Activated T-helper 17 cell treated with anti-CD3 and anti-CD28 coated beads, Interleukin-2, amount 50 U/mL, for 72 hours (primary cell): ENCODE measurements at regions not wholly inside any gene's neighbourhood (a gene's known extent, or its start where the extent isn't known, plus 50 kb on each side); places are given as distances from the start of the nearest gene placed in this dataset.

ENCODE experiments used
- ATAC-seq: fragments of 150-1000 bp; cut with Tn5 transposase; replicated peaks from 2 replicates; pipeline ENCODE4 v1.10.0; 2021; ENCODE audit warnings: mild to moderate bottlenecking, moderate library complexity
- H3K27ac Mint-ChIP-seq: one replicate; pipeline ENCODE4 v1.8.0; 2022; ENCODE audit warnings: mixed read lengths
- H3K27me3 Mint-ChIP-seq: one replicate; pipeline ENCODE4 v1.8.0; 2022; ENCODE audit warnings: mixed read lengths
- H3K36me3 Mint-ChIP-seq: one replicate; pipeline ENCODE4 v1.8.0; 2022; ENCODE audit warnings: low read depth, mild to moderate bottlenecking, mixed read lengths
- H3K4me1 Mint-ChIP-seq: one replicate; pipeline ENCODE4 v1.8.0; 2022; ENCODE audit warnings: mixed read lengths
- H3K4me3 Mint-ChIP-seq: one replicate; pipeline ENCODE4 v1.8.0; 2022; ENCODE audit warnings: mild to moderate bottlenecking, mixed read lengths
- H3K9me3 Mint-ChIP-seq: one replicate; pipeline ENCODE4 v1.8.0; 2022; ENCODE audit warnings: mixed read lengths

GRCh38 chr7:37796138-37796775 is 52.1 kb upstream of the NME8 start:
- no peaks in the 10 kb centered on the region for H3K36me3 Mint-ChIP-seq
- H3K4me1 Mint-ChIP-seq: no peaks in the 10 kb centered on the region
- H3K27me3 Mint-ChIP-seq: no peaks in the 10 kb centered on the region
- no peaks in the 10 kb centered on the region for H3K9me3 Mint-ChIP-seq
- peak; percentile 16 for ATAC-seq
- no peak overlapping the region for H3K27ac Mint-ChIP-seq
- no peak overlapping the region for H3K4me3 Mint-ChIP-seq
